OCI-LY1 (cell line): ENCODE measurements at regions not wholly inside any gene's neighbourhood (a gene's known extent, or its start where the extent isn't known, plus 50 kb on each side); places are given as distances from the start of the nearest gene placed in this dataset.

Experiments used
- CTCF ChIP-seq: fragments of 200-600 bp; sonication (generic), shearing (Covaris generic); IDR thresholded peaks from 2 replicates; pipeline ENCODE4 v1.5.1; 2017; ENCODE audit warnings: mild to moderate bottlenecking, antibody characterized with exemption, low read length, moderate library complexity, mixed read lengths
- EZH2 ChIP-seq: fragments of 200-600 bp; sonication (generic), shearing (Covaris generic); IDR thresholded peaks from 2 replicates; pipeline ENCODE4 v1.8.0; 2017; ENCODE audit warnings: borderline replicate concordance, mixed run types, mild to moderate bottlenecking, antibody characterized with exemption, low read length, moderate library complexity, mixed read lengths

DNA sequence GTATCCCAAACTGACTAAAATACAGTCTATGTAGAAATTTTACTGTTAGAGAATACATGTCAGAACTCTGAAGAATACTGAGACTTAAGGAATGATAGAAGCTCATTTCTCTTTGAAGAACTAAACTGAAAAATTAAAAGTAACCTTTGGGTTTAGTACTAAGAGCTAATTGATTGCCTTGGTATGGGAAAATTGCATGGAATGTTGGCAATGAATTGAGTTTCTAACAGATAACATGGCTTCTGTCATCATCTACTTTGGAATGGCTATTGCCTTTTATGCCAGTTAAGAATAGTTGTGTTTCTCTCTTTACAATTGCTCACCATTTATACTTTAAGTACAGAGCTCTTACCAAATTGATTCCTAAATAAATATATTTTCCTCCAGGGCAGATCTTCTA lies 308.8 kb upstream of the SYT1 start:
- no peak for TF ChIP-seq CTCF
- TF ChIP-seq EZH2, result no peak
